ENCODE measurements at regions not wholly inside any gene's neighbourhood (a gene's known extent, or its start where the extent isn't known, plus 50 kb on each side); places are given as distances from the start of the nearest gene placed in this dataset.

GRCh38 chr13:104416973-104417372 is 1350.8 kb upstream of the SLC10A2 start:
- TF ChIP-seq EZH2 (IDR thresholded peaks at IDR 0.05; ENCODE audit: insufficient read depth, poor library complexity, severe bottlenecking): no peak
- no peak for TF ChIP-seq EZH2phosphoT487 (IDR thresholded peaks at IDR 0.05; ENCODE audit: insufficient read depth, low read depth)
